GM23248 (cell line): ENCODE measurements at regions not wholly inside any gene's neighbourhood (a gene's known extent, or its start where the extent isn't known, plus 50 kb on each side); places are given as distances from the start of the nearest gene placed in this dataset.

Source experiments
- EZH2 ChIP-seq: fragments of 200-600 bp; sonication (generic); IDR thresholded peaks from 2 replicates; pipeline ENCODE4 v1.6.1; 2018; ENCODE audit warnings: antibody characterized with exemption, mild to moderate bottlenecking; ENCODE audit not compliant: insufficient read depth, poor library complexity, severe bottlenecking
- EZH2phosphoT487 ChIP-seq: fragments of 200-600 bp; sonication (generic); IDR thresholded peaks from 2 replicates; pipeline ENCODE4 v1.6.1; 2018; ENCODE audit warnings: antibody characterized with exemption, moderate library complexity, mild to moderate bottlenecking, low read depth; ENCODE audit not compliant: insufficient read depth

- no peak for TF ChIP-seq EZH2
- no peak for TF ChIP-seq EZH2phosphoT487
Observed at GRCh38 chr7:11247545-11247944, 273.9 kb downstream of the PHF14 start.
